GM19043 (cell line): ENCODE measurements at regions not wholly inside any gene's neighbourhood (a gene's known extent, or its start where the extent isn't known, plus 50 kb on each side); places are given as distances from the start of the nearest gene placed in this dataset.

Experiments used
- ATAC-seq: cut with Tn5 transposase; IDR thresholded peaks from one replicate; pipeline ENCODE4 v1.9.1; 2021; ENCODE audit warnings: low read depth; ENCODE audit not compliant: unreplicated experiment

GRCh38 chr4:28334249-28334648, 1473.6 kb downstream of the STIM2 start:
- no peak for ATAC-seq

- ATAC-seq: no peak
Observed at GRCh38 chr4:28341784-28342183, 1481.1 kb downstream of the STIM2 start.

GRCh38 chr4:28350485-28350884, 1489.8 kb downstream of the STIM2 start:
- no peak for ATAC-seq

GRCh38 chr4:28351102-28351501, 1490.5 kb downstream of the STIM2 start:
- no peak for ATAC-seq

GRCh38 chr4:28351826-28352225, 1491.2 kb downstream of the STIM2 start:
- ATAC-seq: no peak

GRCh38 chr4:28354880-28355656, 1494.4 kb downstream of the STIM2 start:
- no peak for ATAC-seq

GRCh38 chr4:28357990-28358389, 1497.3 kb downstream of the STIM2 start:
- no peak for ATAC-seq

- ATAC-seq: no peak
Observed at GRCh38 chr4:28358606-28359005, 1498.0 kb downstream of the STIM2 start.

GRCh38 chr4:28360681-28361080, 1500.0 kb downstream of the STIM2 start:
- no peak for ATAC-seq

GRCh38 chr4:28362169-28362568, 1501.5 kb downstream of the STIM2 start:
- ATAC-seq: no peak

- ATAC-seq: no peak
Observed at GRCh38 chr4:28369499-28369898, 1508.9 kb downstream of the STIM2 start.

- no peak for ATAC-seq
Observed at GRCh38 chr4:28373191-28373590, 1512.5 kb downstream of the STIM2 start.

- ATAC-seq: no peak
Observed at GRCh38 chr4:28373601-28374000, 1513.0 kb downstream of the STIM2 start.

- no peak for ATAC-seq
Observed at GRCh38 chr4:28378109-28378830, 1517.6 kb downstream of the STIM2 start.

- ATAC-seq: no peak
Observed at GRCh38 chr4:28385801-28386200, 1525.2 kb downstream of the STIM2 start.

- no peak for ATAC-seq
Observed at GRCh38 chr4:28386776-28387175, 1526.1 kb downstream of the STIM2 start.

- no peak for ATAC-seq
Observed at GRCh38 chr4:28388471-28388870, 1527.8 kb downstream of the STIM2 start.

- no peak for ATAC-seq
Observed at GRCh38 chr4:28391877-28392276, 1531.2 kb downstream of the STIM2 start.

GRCh38 chr4:28402751-28403150, 1542.1 kb downstream of the STIM2 start:
- no peak for ATAC-seq

- ATAC-seq: no peak
Observed at GRCh38 chr4:28421221-28421620, 1560.6 kb downstream of the STIM2 start.

- no peak for ATAC-seq
Observed at GRCh38 chr4:28426251-28426650, 1565.6 kb downstream of the STIM2 start.
